Activated CD4-positive, alpha-beta T cell treated with anti-CD3 and anti-CD28 coated beads for 24 hours (primary cell): ENCODE measurements at regions not wholly inside any gene's neighbourhood (a gene's known extent, or its start where the extent isn't known, plus 50 kb on each side); places are given as distances from the start of the nearest gene placed in this dataset.
"Not testable (repeated sequence)": the region's sequence is repeated elsewhere in the genome, so short reads cannot be mapped to it uniquely, and the experiment has no call there.

Source experiments
- DNase-seq, 2 donors: peaks; one replicate each; pipeline ENCODE4 v3.0.0-alpha.2; 2020; ENCODE audit warnings: low read depth in 2 of 2

GRCh38 chr6:12348530-12349511 lies 58.7 kb downstream of the EDN1 start:
- no peak for DNase-seq

GRCh38 chr6:12350644-12351170 lies 60.5 kb downstream of the EDN1 start:
- no peak for DNase-seq

GRCh38 chr6:12351672-12352071 lies 61.5 kb downstream of the EDN1 start:
- no peak for DNase-seq

GRCh38 chr6:12353731-12354130 lies 63.6 kb downstream of the EDN1 start:
- no peak for DNase-seq

- DNase-seq: no peak
Measured at GRCh38 chr6:12354499-12354898, 64.3 kb downstream of the EDN1 start.

GRCh38 chr6:12355354-12355753 lies 65.2 kb downstream of the EDN1 start:
- DNase-seq: no peak

GRCh38 chr6:12356431-12356830 lies 66.3 kb downstream of the EDN1 start:
- no peak for DNase-seq

GRCh38 chr6:12356983-12357972 lies 67.1 kb downstream of the EDN1 start:
- no peak for DNase-seq

GRCh38 chr6:12359036-12359435 lies 68.9 kb downstream of the EDN1 start:
- DNase-seq: no peak

GRCh38 chr6:12361042-12361765 lies 71.0 kb downstream of the EDN1 start:
- DNase-seq: no peak

- DNase-seq: not testable (repeated sequence)
Measured at GRCh38 chr6:12363277-12363650, 73.1 kb downstream of the EDN1 start.

GRCh38 chr6:12363651-12364381 lies 73.7 kb downstream of the EDN1 start:
- no peak for DNase-seq

GRCh38 chr6:12364621-12365020 lies 74.5 kb downstream of the EDN1 start:
- DNase-seq: no peak

- no peak for DNase-seq
Measured at GRCh38 chr6:12366731-12367130, 76.6 kb downstream of the EDN1 start.

- no peak for DNase-seq
Measured at GRCh38 chr6:12367412-12367811, 77.3 kb downstream of the EDN1 start.

- no peak for DNase-seq
Measured at GRCh38 chr6:12369355-12369754, 79.2 kb downstream of the EDN1 start.

- DNase-seq: no peak
Measured at GRCh38 chr6:12369781-12370262, 79.7 kb downstream of the EDN1 start.

GRCh38 chr6:12371151-12371550 lies 81.0 kb downstream of the EDN1 start:
- DNase-seq: no peak

GRCh38 chr6:12371641-12372146 lies 81.5 kb downstream of the EDN1 start:
- DNase-seq: no peak

- DNase-seq: no peak
Measured at GRCh38 chr6:12379181-12379580, 89.0 kb downstream of the EDN1 start.
